NT2/D1 (cell line): ENCODE measurements at regions not wholly inside any gene's neighbourhood (a gene's known extent, or its start where the extent isn't known, plus 50 kb on each side); places are given as distances from the start of the nearest gene placed in this dataset.

Experiments
- SUZ12 ChIP-seq: IDR thresholded peaks from 2 replicates; pipeline ENCODE4 v1.6.1; 2011; ENCODE audit not compliant: insufficient read length, insufficient read depth; ENCODE audit errors: extremely low read depth
- YY1 ChIP-seq: IDR thresholded peaks from 2 replicates; pipeline ENCODE4 v1.6.1; 2011; ENCODE audit not compliant: insufficient read length, insufficient read depth
- ZNF274 ChIP-seq: IDR thresholded peaks from 2 replicates; pipeline ENCODE4 v1.6.1; 2011; ENCODE audit warnings: mild to moderate bottlenecking, low read depth, low read length

DNA sequence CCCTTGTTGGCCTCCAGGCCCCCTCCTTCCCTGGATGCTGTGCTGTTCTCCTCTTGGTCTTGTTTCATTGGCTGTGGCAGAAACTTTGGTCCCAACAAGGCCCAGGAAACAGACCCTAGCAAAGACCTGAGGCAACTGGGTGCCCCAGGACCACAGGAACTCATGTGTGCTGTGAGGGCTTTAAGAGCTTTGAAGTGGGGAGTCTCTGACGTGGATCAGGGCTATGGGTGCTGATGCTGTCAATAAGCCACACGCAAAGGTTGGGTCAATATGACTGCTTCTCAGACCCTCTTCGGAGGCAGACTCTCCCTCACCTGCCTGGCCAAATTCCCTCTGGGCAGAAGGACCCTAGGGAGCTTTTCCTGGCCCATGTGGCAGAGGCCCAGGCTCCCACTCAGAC lies 91.5 kb upstream of the MLN start:
- no peak for TF ChIP-seq YY1
- TF ChIP-seq ZNF274: no peak
- no peak for TF ChIP-seq SUZ12
